ENCODE measurements at regions not wholly inside any gene's neighbourhood (a gene's known extent, or its start where the extent isn't known, plus 50 kb on each side); places are given as distances from the start of the nearest gene placed in this dataset.

DNA sequence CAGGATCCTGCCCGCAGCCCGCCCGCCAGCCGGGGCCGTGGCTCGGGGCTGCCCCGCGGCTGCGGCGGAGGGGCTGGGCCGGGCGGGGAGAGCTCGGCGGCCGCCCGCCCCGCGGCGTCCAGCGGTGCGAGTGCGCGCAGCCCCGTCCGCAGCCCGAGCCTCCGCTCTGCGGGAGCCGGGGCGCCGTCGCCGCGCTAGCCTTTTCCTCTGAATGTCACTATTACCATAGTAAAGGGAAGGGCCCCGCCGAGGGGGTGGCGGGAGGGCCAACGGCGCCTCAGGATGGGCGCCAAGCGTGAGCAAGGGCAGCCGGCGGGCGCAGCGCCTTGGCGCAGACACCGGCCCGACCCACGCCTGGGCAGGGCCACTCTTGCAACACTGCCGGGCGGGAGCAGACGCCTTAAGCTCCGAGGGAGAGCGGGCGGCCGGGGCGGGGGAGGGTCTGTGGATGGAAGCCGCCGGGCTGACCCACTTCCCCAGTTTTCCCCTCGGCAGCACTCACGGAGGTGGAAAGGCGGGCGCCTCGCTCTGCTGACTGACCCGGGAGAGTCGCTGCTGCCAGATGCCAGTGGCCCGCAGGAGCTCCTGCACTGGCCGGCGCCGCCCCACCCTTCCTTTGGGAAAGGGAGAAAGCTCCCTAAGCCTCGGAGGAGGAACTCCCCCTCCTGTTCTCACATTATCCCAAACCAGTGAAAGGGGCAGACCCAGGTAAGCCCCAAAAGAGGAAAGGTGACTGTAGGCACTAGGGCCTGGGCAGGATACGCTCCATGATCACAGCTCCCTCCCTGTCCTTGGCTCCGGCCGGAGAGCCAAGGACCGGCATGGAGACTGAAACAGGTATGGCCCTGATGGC, 329.4 kb downstream of the HNRNPD start (continued):
- TF ChIP-seq, protein P1, sequence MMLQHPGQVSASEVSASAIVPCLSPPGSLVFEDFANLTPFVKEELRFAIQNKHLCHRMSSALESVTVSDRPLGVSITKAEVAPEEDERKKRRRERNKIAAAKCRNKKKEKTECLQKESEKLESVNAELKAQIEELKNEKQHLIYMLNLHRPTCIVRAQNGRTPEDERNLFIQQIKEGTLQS (IDR thresholded peaks at IDR 0.05; ENCODE audit: insufficient read depth, low read depth, low read length): no peak
- 0 out of 3 replicates have a peak, but pooled peaks of 1 of the 2 experiments have one; percentile 37 for TF ChIP-seq POLR2A (IDR thresholded peaks at IDR 0.05; ENCODE audit: control extremely low read depth in 1 of 2, low read depth in 2 of 2, low read length in 2 of 2)
- TF ChIP-seq JUND (IDR thresholded peaks at IDR 0.05; ENCODE audit: low read length): no peak
- TF ChIP-seq JUN (IDR thresholded peaks at IDR 0.05; ENCODE audit: low read depth, low read length): no peak
- peak; percentile 13 to 18; a peak in 1 of 4 replicates for TF ChIP-seq SIN3A (conservative IDR thresholded peaks at IDR 0.05 in 1 of 2, IDR thresholded peaks at IDR 0.05 in 1 of 2; ENCODE audit: low read depth in 1 of 2, low read length in 2 of 2)
- TF ChIP-seq, protein P2, sequence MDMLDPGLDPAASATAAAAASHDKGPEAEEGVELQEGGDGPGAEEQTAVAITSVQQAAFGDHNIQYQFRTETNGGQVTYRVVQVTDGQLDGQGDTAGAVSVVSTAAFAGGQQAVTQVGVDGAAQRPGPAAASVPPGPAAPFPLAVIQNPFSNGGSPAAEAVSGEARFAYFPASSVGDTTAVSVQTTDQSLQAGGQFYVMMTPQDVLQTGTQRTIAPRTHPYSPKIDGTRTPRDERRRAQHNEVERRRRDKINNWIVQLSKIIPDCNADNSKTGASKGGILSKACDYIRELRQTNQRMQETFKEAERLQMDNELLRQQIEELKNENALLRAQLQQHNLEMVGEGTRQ (IDR thresholded peaks at IDR 0.05; ENCODE audit: low read length): no peak
- TF ChIP-seq KDM1A (IDR thresholded peaks at IDR 0.05; ENCODE audit: borderline replicate concordance, low read length): no peak

Measured in H1 (cell line).